Thoracic aorta (tissue), 2 donors: ENCODE measurements at regions not wholly inside any gene's neighbourhood (a gene's known extent, or its start where the extent isn't known, plus 50 kb on each side); places are given as distances from the start of the nearest gene placed in this dataset.

Source experiments
- ATAC-seq: fragments of 150-250 bp; one replicate; pipeline ENCODE4 v1.8.0; 2017; ENCODE audit warnings: low read depth; ENCODE audit not compliant: insufficient number of reproducible peaks, low FRiP score
- DNase-seq: peaks from one replicate; pipeline ENCODE4 v3.0.0-alpha.2; 2020; ENCODE audit warnings: low spot score
- H3K27ac ChIP-seq, 2 donors: fragments of 200-600 bp; sonication (generic); 1 replicate in 1 of 2; 2 replicates in 1 of 2; pipeline ENCODE4 v1.5.1; 2016; ENCODE audit warnings: mild to moderate bottlenecking in 2 of 2, moderate library complexity in 2 of 2
- H3K27me3 ChIP-seq: fragments of 200-600 bp; sonication (generic); replicated peaks from 2 replicates; pipeline ENCODE4 v1.6.0; 2016; ENCODE audit warnings: mild to moderate bottlenecking; ENCODE audit not compliant: insufficient read depth
- H3K36me3 ChIP-seq: fragments of 200-600 bp; sonication (generic); one replicate; pipeline ENCODE4 v1.5.1; 2016
- H3K4me1 ChIP-seq, 2 donors: fragments of 200-600 bp; sonication (generic); 1 replicate in 1 of 2; 2 replicates in 1 of 2; pipeline versions ENCODE4 v1.5.1 to v1.6.0; 2016; ENCODE audit warnings: low read depth in 2 of 2, mild to moderate bottlenecking in 1 of 2; ENCODE audit not compliant: control insufficient read depth in 1 of 2
- H3K4me3 ChIP-seq: fragments of 200-600 bp; sonication (generic); 2 replicates; pipeline ENCODE4 v1.5.1; 2016; ENCODE audit warnings: mild to moderate bottlenecking
- H3K9me3 ChIP-seq: fragments of 200-600 bp; sonication (generic); 2 replicates; pipeline ENCODE4 v1.5.1; 2016
- TF ChIP-seq, protein P1 (sequence below): fragments of 200-600 bp; sonication (generic); IDR thresholded peaks from one replicate; pipeline ENCODE4 v1.5.1; 2019; ENCODE audit warnings: antibody characterized with exemption

GRCh38 chr15:36370731-36371112, 208.7 kb upstream of the CDIN1 start:
- no peaks in the 10 kb centered on the region for H3K36me3 ChIP-seq
- no peak overlapping the region for H3K27ac ChIP-seq
- no peaks in the 10 kb centered on the region for H3K4me1 ChIP-seq
- TF ChIP-seq, protein P1, sequence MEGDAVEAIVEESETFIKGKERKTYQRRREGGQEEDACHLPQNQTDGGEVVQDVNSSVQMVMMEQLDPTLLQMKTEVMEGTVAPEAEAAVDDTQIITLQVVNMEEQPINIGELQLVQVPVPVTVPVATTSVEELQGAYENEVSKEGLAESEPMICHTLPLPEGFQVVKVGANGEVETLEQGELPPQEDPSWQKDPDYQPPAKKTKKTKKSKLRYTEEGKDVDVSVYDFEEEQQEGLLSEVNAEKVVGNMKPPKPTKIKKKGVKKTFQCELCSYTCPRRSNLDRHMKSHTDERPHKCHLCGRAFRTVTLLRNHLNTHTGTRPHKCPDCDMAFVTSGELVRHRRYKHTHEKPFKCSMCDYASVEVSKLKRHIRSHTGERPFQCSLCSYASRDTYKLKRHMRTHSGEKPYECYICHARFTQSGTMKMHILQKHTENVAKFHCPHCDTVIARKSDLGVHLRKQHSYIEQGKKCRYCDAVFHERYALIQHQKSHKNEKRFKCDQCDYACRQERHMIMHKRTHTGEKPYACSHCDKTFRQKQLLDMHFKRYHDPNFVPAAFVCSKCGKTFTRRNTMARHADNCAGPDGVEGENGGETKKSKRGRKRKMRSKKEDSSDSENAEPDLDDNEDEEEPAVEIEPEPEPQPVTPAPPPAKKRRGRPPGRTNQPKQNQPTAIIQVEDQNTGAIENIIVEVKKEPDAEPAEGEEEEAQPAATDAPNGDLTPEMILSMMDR = no peak
- H3K9me3 ChIP-seq = no peaks in the 10 kb centered on the region
- DNase-seq (no peak), ATAC-seq (no peak)
- H3K27me3 ChIP-seq = no peaks in the 10 kb centered on the region
- H3K4me3 ChIP-seq = no peak overlapping the region

DNA sequence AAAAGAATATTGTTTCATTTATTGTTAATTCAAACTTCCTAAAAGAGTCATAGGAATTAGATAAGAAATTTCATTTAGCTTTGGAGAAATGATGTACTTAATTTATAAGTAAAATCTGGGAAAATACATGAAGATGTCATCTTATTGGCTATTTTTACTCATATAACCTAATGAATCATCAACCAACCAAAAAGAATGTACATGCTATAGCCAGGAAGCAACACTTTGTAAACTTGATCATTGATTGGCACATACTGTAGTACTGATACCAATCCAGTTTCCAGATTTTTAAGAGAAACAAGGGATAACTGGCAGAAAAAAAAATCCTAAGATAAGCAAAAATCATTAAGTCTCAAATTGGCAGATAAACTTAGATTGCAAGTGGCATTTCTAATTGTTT, 207.9 kb upstream of the CDIN1 start:
- no peak for ATAC-seq
- H3K27ac ChIP-seq = no peak overlapping the region
- DNase-seq = no peak
- H3K4me1 ChIP-seq = no peaks in the 10 kb centered on the region
- no peaks in the 10 kb centered on the region for H3K36me3 ChIP-seq
- H3K4me3 ChIP-seq = no peak overlapping the region
- no peaks in the 10 kb centered on the region for H3K9me3 ChIP-seq
- H3K27me3 ChIP-seq = no peaks in the 10 kb centered on the region
- TF ChIP-seq, protein P1 = no peak

GRCh38 chr15:36372968-36373367, 206.5 kb upstream of the CDIN1 start:
- ATAC-seq = no peak
- TF ChIP-seq, protein P1 = no peak
- no peaks in the 10 kb centered on the region for H3K4me1 ChIP-seq

DNA sequence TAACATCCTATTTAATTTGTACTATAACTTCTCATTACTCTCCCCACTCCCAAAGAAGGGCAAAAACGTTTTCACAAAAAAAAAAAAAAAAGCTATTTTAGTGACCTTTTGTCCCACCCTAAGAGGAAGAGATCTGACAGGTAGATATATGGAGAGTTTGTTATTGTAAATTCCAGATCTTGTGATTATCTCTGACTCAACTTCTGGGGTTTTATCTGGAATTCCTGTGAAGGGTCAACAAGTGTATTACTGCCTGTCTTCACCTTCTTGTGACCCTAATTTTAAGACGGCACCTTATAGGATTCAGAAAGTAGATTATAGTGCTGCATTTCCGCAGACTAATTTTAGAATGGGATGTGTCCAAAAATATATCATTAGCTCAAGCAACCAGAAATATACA, 205.9 kb upstream of the CDIN1 start:
- ATAC-seq (no peak), DNase-seq (no peak)
- H3K27me3 ChIP-seq = no peaks in the 10 kb centered on the region
- TF ChIP-seq, protein P1 = no peak
- no peaks in the 10 kb centered on the region for H3K9me3 ChIP-seq
- H3K27ac ChIP-seq = no peak overlapping the region
- no peaks in the 10 kb centered on the region for H3K4me1 ChIP-seq
- no peaks in the 10 kb centered on the region for H3K36me3 ChIP-seq
- H3K4me3 ChIP-seq = no peak overlapping the region

More at GRCh38 chr15:36372968-36373367, 206.5 kb upstream of the CDIN1 start:
- Histone ChIP-seq H3K27me3 (no peaks in the 10 kb centered on the region), H3K4me3 (no peak overlapping the region), H3K9me3 (no peaks in the 10 kb centered on the region), H3K27ac (no peak overlapping the region), H3K36me3 (no peaks in the 10 kb centered on the region)
- no peak for DNase-seq

GRCh38 chr15:36389107-36389506, 190.3 kb upstream of the CDIN1 start:
- Histone ChIP-seq H3K9me3 (no peaks in the 10 kb centered on the region), H3K36me3 (no peaks in the 10 kb centered on the region), H3K27me3 (no peaks in the 10 kb centered on the region), H3K27ac (no peak overlapping the region), H3K4me1 (no peaks in the 10 kb centered on the region), H3K4me3 (no peak overlapping the region)
- no peak for DNase-seq
- TF ChIP-seq, protein P1 = no peak
- ATAC-seq = no peak
